Muscle of leg (tissue), 3 donors: ENCODE measurements at regions not wholly inside any gene's neighbourhood (a gene's known extent, or its start where the extent isn't known, plus 50 kb on each side); places are given as distances from the start of the nearest gene placed in this dataset.
"Not testable (repeated sequence)": the region's sequence is repeated elsewhere in the genome, so short reads cannot be mapped to it uniquely, and the experiment has no call there.

Source experiments
- DNase-seq: peaks from one replicate; pipeline ENCODE4 v3.0.0; 2013
- H3K27ac ChIP-seq: one replicate; pipeline ENCODE4 v1.5.1; 2013; ENCODE audit warnings: mild to moderate bottlenecking, low read length, control low read depth
- H3K27me3 ChIP-seq: one replicate; pipeline ENCODE4 v1.6.1; 2013; ENCODE audit warnings: low read length; ENCODE audit not compliant: control insufficient read depth, insufficient read depth
- H3K36me3 ChIP-seq: one replicate; pipeline ENCODE4 v1.6.1; 2013; ENCODE audit warnings: low read length; ENCODE audit not compliant: control insufficient read depth, insufficient read depth
- H3K4me1 ChIP-seq: one replicate; pipeline ENCODE4 v1.6.1; 2013; ENCODE audit warnings: low read length; ENCODE audit not compliant: control insufficient read depth, insufficient read depth
- H3K4me3 ChIP-seq: one replicate; pipeline ENCODE4 v1.5.1; 2013; ENCODE audit warnings: low read length, control low read depth
- H3K9me3 ChIP-seq: replicated peaks from 2 replicates; pipeline ENCODE4 v1.6.1; 2013; ENCODE audit warnings: low read depth, low read length; ENCODE audit not compliant: control insufficient read depth
- WGBS: methylation state at CpG from one replicate; pipeline ENCODE4 v1.1.5; 2013; ENCODE audit warnings: missing lambda C conversion rate; ENCODE audit not compliant: insufficient coverage; 5-methylcytosine and 5-hydroxymethylcytosine counted together

DNA sequence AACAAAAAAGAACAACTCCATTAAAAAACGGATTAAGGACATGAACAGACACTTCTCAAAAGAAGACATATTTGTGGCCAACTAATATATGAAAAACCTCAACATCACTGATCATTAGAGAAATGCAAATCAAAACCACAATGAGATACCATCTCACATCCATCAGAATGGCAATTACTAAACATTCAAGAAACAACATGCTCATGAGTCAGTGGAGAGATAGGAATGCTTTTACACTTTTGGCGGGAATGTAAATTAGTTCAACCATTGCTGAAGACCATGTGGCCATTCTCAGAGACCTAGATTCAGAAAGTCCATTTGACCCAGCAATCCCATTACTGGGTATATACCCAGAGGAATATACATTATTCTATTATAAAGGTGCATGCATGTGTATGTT lies 1442.6 kb upstream of the B3GALT2 start:
- no CpG with 5 or more reads among the region's 2 CpGs for WGBS
- no peaks in the 10 kb centered on the region for H3K9me3 ChIP-seq
- no peaks in the 10 kb centered on the region for H3K4me1 ChIP-seq
- no peak for DNase-seq
- no peak overlapping the region for H3K27ac ChIP-seq
- no peaks in the 10 kb centered on the region for H3K27me3 ChIP-seq
- H3K36me3 ChIP-seq, result no peaks in the 10 kb centered on the region
- H3K4me3 ChIP-seq, result no peak overlapping the region

GRCh38 chr1:194624833-194625232 lies 1438.4 kb upstream of the B3GALT2 start:
- no peaks in the 10 kb centered on the region for H3K36me3 ChIP-seq

DNA sequence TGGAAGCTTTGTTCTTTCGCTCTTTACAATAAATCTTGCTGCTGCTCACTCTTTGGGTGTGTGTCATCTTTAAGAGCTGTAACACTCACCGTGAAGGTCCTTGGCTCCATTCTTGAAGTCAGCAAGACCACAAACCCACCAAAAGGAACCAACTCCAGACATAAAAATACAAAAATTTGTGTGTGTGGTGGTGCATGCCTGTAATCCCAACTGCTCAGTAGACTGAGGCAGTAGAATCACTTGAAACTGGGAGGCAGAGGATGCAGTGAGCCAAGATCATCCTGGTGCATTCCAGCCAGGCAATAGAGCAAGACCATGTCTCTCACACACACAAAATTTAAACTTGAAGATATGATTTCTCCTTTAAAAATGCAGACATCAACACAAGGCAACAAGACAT lies 1431.7 kb upstream of the B3GALT2 start:
- Histone ChIP-seq H3K27me3 (no peaks in the 10 kb centered on the region), H3K27ac (no peak overlapping the region), H3K4me1 (no peaks in the 10 kb centered on the region), H3K36me3 (no peaks in the 10 kb centered on the region), H3K9me3 (no peaks in the 10 kb centered on the region), H3K4me3 (no peak overlapping the region)
- WGBS, result no CpG with 5 or more reads among the region's 2 CpGs
- DNase-seq, result no peak

More at GRCh38 chr1:194624833-194625232, 1438.4 kb upstream of the B3GALT2 start:
- DNase-seq, result no peak
- Histone ChIP-seq H3K27me3 (no peaks in the 10 kb centered on the region), H3K4me1 (no peaks in the 10 kb centered on the region), H3K27ac (no peak overlapping the region), H3K4me3 (no peak overlapping the region), H3K9me3 (no peaks in the 10 kb centered on the region)
- 100% methylated on average over 1 of the region's 4 CpGs for WGBS

- DNase-seq, H3K9me3 ChIP-seq, H3K4me3 ChIP-seq, H3K27me3 ChIP-seq, H3K4me1 ChIP-seq, H3K36me3 ChIP-seq, H3K27ac ChIP-seq: not testable (repeated sequence)
- 98% methylated on average over 5 of the region's 6 CpGs for WGBS
These were observed 1430.9 kb upstream of the B3GALT2 start for GRCh38 chr1:194617272-194617671.

- H3K36me3 ChIP-seq, result no peaks in the 10 kb centered on the region
- no peak for DNase-seq
- H3K9me3 ChIP-seq, result no peaks in the 10 kb centered on the region
- H3K4me1 ChIP-seq, result no peaks in the 10 kb centered on the region
- H3K27me3 ChIP-seq, result no peaks in the 10 kb centered on the region
- H3K27ac ChIP-seq, result no peak overlapping the region
- no peak overlapping the region for H3K4me3 ChIP-seq
- 89% methylated on average over 7 of the region's 9 CpGs for WGBS
These were observed 1430.4 kb upstream of the B3GALT2 start for GRCh38 chr1:194616835-194617234.

GRCh38 chr1:194602184-194602583 lies 1415.8 kb upstream of the B3GALT2 start:
- Histone ChIP-seq H3K36me3 (no peaks in the 10 kb centered on the region), H3K4me1 (no peaks in the 10 kb centered on the region), H3K27me3 (no peaks in the 10 kb centered on the region), H3K4me3 (no peak overlapping the region), H3K27ac (no peak overlapping the region), H3K9me3 (no peaks in the 10 kb centered on the region)
- no peak for DNase-seq
- no CpG with 5 or more reads among the region's 1 CpG for WGBS

GRCh38 chr1:194600716-194601115 lies 1414.3 kb upstream of the B3GALT2 start:
- no peaks in the 10 kb centered on the region for H3K9me3 ChIP-seq
- no peak overlapping the region for H3K27ac ChIP-seq
- 0% methylated on average over 1 of the region's 3 CpGs for WGBS

DNA sequence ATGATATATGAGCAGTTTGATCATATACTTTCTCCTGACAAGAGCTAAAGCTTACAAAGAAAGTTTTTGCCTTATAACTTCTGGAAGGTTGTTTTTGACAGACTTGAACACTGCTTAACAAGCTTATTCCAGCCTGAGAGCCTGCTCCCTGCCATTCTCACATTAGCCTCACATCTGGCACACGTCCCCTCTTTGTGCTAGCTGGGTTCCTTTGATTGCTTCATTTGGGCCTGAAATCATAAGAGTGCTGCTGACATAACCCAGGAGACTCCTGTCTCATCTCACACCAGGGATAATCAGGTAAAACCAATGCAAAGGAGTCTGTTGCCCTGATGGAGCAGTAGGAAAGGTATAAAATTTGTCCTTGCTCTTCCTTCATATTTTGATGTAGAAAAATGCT lies 1411.7 kb upstream of the B3GALT2 start:
- WGBS, result 13% methylated on average over 1 of the region's 1 CpG
- Histone ChIP-seq H3K4me1 (no peaks in the 10 kb centered on the region), H3K9me3 (no peaks in the 10 kb centered on the region), H3K4me3 (no peak overlapping the region), H3K36me3 (no peaks in the 10 kb centered on the region), H3K27me3 (no peaks in the 10 kb centered on the region), H3K27ac (no peak overlapping the region)
- DNase-seq, result peak; percentile 2

More at GRCh38 chr1:194600716-194601115, 1414.3 kb upstream of the B3GALT2 start:
- H3K4me1 ChIP-seq, result no peaks in the 10 kb centered on the region
- no peaks in the 10 kb centered on the region for H3K27me3 ChIP-seq
- H3K4me3 ChIP-seq, result no peak overlapping the region
- DNase-seq, result peak; percentile 34
- H3K36me3 ChIP-seq, result no peaks in the 10 kb centered on the region

- Histone ChIP-seq H3K36me3 (no peaks in the 10 kb centered on the region), H3K27me3 (no peaks in the 10 kb centered on the region), H3K4me3 (no peak overlapping the region), H3K4me1 (no peaks in the 10 kb centered on the region), H3K27ac (no peak overlapping the region), H3K9me3 (no peaks in the 10 kb centered on the region)
- no peak for DNase-seq
- no CpG with 5 or more reads among the region's 1 CpG for WGBS
These were observed 1399.9 kb upstream of the B3GALT2 start for GRCh38 chr1:194586302-194586701.

GRCh38 chr1:194584052-194584451 lies 1397.6 kb upstream of the B3GALT2 start:
- WGBS, result no CpG with 5 or more reads among the region's 1 CpG
- DNase-seq, result no peak
- Histone ChIP-seq H3K9me3 (no peaks in the 10 kb centered on the region), H3K36me3 (no peaks in the 10 kb centered on the region), H3K4me3 (no peak overlapping the region), H3K27me3 (no peaks in the 10 kb centered on the region), H3K27ac (no peak overlapping the region), H3K4me1 (no peaks in the 10 kb centered on the region)

GRCh38 chr1:194570476-194570875 lies 1384.1 kb upstream of the B3GALT2 start:
- Histone ChIP-seq H3K36me3 (no peaks in the 10 kb centered on the region), H3K27me3 (no peaks in the 10 kb centered on the region)
- DNase-seq, result peak; percentile 74

More at GRCh38 chr1:194570476-194570875, 1384.1 kb upstream of the B3GALT2 start:
- H3K4me1 ChIP-seq, result no peaks in the 10 kb centered on the region
- no peak overlapping the region for H3K4me3 ChIP-seq
- no peak overlapping the region for H3K27ac ChIP-seq
- no peaks in the 10 kb centered on the region for H3K9me3 ChIP-seq
